ENCODE measurements at regions not wholly inside any gene's neighbourhood (a gene's known extent, or its start where the extent isn't known, plus 50 kb on each side); places are given as distances from the start of the nearest gene placed in this dataset.

DNA sequence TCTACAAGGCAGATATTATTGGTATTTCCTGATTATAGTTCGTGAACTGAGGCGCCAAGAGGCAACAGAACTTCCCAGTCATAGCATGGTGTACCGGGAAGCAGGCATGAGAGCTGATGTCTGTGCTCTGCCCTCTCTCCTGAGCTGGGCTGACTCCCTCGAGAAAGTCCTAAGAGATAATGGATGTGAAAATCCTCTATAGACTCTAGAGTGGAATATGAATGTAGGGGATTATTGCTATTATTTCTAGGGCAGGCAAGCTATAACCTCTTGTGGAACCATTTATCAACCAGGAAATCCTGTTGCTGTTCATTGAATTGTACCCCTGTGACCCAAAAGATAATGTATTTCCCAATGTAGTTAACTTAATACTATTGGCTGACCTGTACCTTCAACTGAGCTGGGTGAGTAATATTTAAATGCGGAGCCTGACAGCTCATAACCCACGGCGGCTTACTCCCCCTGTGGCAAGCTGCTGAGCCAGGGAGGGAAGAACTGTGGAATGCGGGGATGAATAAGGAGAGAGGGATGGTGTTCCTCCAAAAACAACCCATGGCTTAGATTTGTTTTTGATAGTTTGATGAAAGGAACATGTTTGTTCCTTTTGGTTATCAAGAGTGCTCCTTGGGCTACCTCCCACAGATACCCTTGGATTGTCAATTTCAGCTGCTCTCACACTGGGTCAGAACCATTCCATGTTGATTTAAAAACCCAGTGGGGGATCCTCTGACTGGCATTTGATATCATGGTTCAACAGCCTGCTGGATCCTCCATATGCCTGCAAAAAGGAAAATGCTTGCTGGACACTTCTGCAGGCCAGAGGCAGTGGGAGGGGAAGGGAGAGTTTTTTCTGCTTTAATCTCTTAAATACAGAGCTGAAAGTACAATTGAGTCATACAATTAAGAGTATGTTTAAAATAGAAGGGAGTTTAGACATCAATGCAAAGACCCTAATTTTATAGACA lies 339.0 kb upstream of the BOD1L1 start:
- H3K36me3 ChIP-seq (ENCODE audit: control insufficient read depth, insufficient read depth, low read length, severe bottlenecking) = no peaks in the 10 kb centered on the region
- no peaks in the 10 kb centered on the region for H3K27me3 ChIP-seq (replicated peaks; ENCODE audit: control insufficient read depth, insufficient read depth, low read length)
- H3K9me3 ChIP-seq (ENCODE audit: control insufficient read depth, low read length) = no peaks in the 10 kb centered on the region
- H3K4me1 ChIP-seq (ENCODE audit: control insufficient read depth, insufficient read depth, low read length) = peaks cover 9% of the 10 kb centered on the region
- H3K9ac ChIP-seq (ENCODE audit: low read length) = peak overlapping the region; percentile 19
- peak; percentile 73 for DNase-seq (ENCODE audit: low read depth)
- no peak overlapping the region for H3K4me3 ChIP-seq (ENCODE audit: low read length)

DNA sequence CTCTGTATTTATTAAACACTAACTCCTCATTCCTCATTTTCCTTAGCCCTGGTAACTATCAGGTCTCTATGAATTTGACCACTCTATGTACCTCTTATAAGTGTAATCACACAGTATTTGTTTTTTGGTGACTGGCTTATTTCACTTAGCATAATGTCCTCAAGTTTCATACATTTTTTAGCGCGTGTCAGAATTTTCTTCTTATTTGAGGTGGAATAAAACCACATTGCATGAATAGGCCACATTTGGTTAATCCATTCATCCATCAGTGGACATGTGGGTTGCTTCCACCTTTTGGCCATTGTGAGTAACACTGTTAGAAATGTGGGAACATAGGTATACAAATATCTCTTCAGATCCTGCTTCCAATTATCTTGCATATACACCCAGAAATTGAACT lies 341.2 kb upstream of the BOD1L1 start:
- no peak overlapping the region for H3K9ac ChIP-seq (ENCODE audit: low read length)
- H3K9me3 ChIP-seq (ENCODE audit: control insufficient read depth, low read length) = no peaks in the 10 kb centered on the region
- no peak for DNase-seq (ENCODE audit: low read depth)
- H3K4me3 ChIP-seq (ENCODE audit: low read length) = no peak overlapping the region
- peaks cover 9% of the 10 kb centered on the region for H3K4me1 ChIP-seq (ENCODE audit: control insufficient read depth, insufficient read depth, low read length)
- no peaks in the 10 kb centered on the region for H3K27me3 ChIP-seq (replicated peaks; ENCODE audit: control insufficient read depth, insufficient read depth, low read length)
- H3K36me3 ChIP-seq (ENCODE audit: control insufficient read depth, insufficient read depth, low read length, severe bottlenecking) = no peaks in the 10 kb centered on the region

DNA sequence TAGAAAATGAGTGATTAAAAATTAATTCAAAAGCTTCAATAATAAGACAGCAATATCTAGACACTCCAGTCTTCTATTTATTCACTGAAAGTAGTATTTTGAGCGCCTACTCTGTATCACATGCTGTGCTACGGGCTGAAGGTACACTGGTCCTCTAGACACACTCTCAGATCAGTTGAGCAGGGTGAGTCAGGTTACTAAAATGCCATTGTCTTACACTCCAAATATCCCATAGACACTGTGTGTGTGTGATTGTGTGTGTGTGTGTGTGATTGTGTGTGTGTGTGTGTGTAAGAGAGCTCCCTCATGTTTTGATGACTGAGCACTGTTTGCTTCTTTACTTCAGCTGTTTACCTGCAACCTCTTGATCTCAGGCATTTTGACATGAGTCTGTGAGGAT lies 342.8 kb upstream of the BOD1L1 start:
- Histone ChIP-seq H3K9ac (ENCODE audit: low read length) (no peak overlapping the region), H3K9me3 (ENCODE audit: control insufficient read depth, low read length) (no peaks in the 10 kb centered on the region), H3K36me3 (ENCODE audit: control insufficient read depth, insufficient read depth, low read length, severe bottlenecking) (no peaks in the 10 kb centered on the region), H3K4me1 (ENCODE audit: control insufficient read depth, insufficient read depth, low read length) (peaks cover 9% of the 10 kb centered on the region), H3K27me3 (replicated peaks; ENCODE audit: control insufficient read depth, insufficient read depth, low read length) (no peaks in the 10 kb centered on the region), H3K4me3 (ENCODE audit: low read length) (no peak overlapping the region)
- no peak for DNase-seq (ENCODE audit: low read depth)

DNA sequence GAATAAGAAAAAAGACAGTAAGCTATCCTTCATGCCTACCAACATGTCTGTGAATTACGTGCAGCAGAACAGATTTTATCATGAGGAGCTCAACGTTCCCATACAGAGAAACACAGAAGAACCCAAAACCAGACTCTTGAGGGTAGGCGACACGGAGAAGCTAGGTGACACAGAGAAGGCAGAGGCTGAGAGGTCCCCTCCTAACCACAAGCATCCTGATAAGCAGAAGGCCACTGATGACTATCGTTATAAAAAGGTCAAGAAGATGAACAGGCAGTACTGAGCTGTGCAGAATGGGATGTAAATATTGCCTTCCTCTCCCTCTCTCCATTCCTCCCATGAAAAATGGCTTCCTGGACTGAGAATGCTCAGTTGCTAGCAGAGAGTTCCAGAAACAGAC lies 350.2 kb upstream of the BOD1L1 start:
- H3K9me3 ChIP-seq (ENCODE audit: control insufficient read depth, low read length) = no peaks in the 10 kb centered on the region
- no peak overlapping the region for H3K9ac ChIP-seq (ENCODE audit: low read length)
- no peaks in the 10 kb centered on the region for H3K27me3 ChIP-seq (replicated peaks; ENCODE audit: control insufficient read depth, insufficient read depth, low read length)
- no peaks in the 10 kb centered on the region for H3K4me1 ChIP-seq (ENCODE audit: control insufficient read depth, insufficient read depth, low read length)
- H3K36me3 ChIP-seq (ENCODE audit: control insufficient read depth, insufficient read depth, low read length, severe bottlenecking) = no peaks in the 10 kb centered on the region
- no peak for DNase-seq (ENCODE audit: low read depth)
- H3K4me3 ChIP-seq (ENCODE audit: low read length) = no peak overlapping the region

GRCh38 chr4:13980317-13981310 lies 353.1 kb upstream of the BOD1L1 start:
- no peaks in the 10 kb centered on the region for H3K36me3 ChIP-seq (ENCODE audit: control insufficient read depth, insufficient read depth, low read length, severe bottlenecking)
- H3K27me3 ChIP-seq (replicated peaks; ENCODE audit: control insufficient read depth, insufficient read depth, low read length) = no peaks in the 10 kb centered on the region
- DNase-seq (ENCODE audit: low read depth) = peak; percentile 84
- H3K4me1 ChIP-seq (ENCODE audit: control insufficient read depth, insufficient read depth, low read length) = peaks cover 13% of the 10 kb centered on the region
- no peak overlapping the region for H3K4me3 ChIP-seq (ENCODE audit: low read length)
- H3K9me3 ChIP-seq (ENCODE audit: control insufficient read depth, low read length) = no peaks in the 10 kb centered on the region
- no peak overlapping the region for H3K9ac ChIP-seq (ENCODE audit: low read length)

- H3K4me1 ChIP-seq (ENCODE audit: control insufficient read depth, insufficient read depth, low read length) = peaks cover 21% of the 10 kb centered on the region
- no peak overlapping the region for H3K4me3 ChIP-seq (ENCODE audit: low read length)
- no peaks in the 10 kb centered on the region for H3K27me3 ChIP-seq (replicated peaks; ENCODE audit: control insufficient read depth, insufficient read depth, low read length)
- DNase-seq (ENCODE audit: low read depth) = no peak
- no peak overlapping the region for H3K9ac ChIP-seq (ENCODE audit: low read length)
- H3K36me3 ChIP-seq (ENCODE audit: control insufficient read depth, insufficient read depth, low read length, severe bottlenecking) = no peaks in the 10 kb centered on the region
- H3K9me3 ChIP-seq (ENCODE audit: control insufficient read depth, low read length) = no peaks in the 10 kb centered on the region
Measured at GRCh38 chr4:13981499-13981898, 354.0 kb upstream of the BOD1L1 start.

- no peaks in the 10 kb centered on the region for H3K27me3 ChIP-seq (replicated peaks; ENCODE audit: control insufficient read depth, insufficient read depth, low read length)
- DNase-seq (ENCODE audit: low read depth) = no peak
- no peak overlapping the region for H3K4me3 ChIP-seq (ENCODE audit: low read length)
- H3K9ac ChIP-seq (ENCODE audit: low read length) = no peak overlapping the region
- no peaks in the 10 kb centered on the region for H3K36me3 ChIP-seq (ENCODE audit: control insufficient read depth, insufficient read depth, low read length, severe bottlenecking)
- H3K9me3 ChIP-seq (ENCODE audit: control insufficient read depth, low read length) = no peaks in the 10 kb centered on the region
- peaks cover 26% of the 10 kb centered on the region for H3K4me1 ChIP-seq (ENCODE audit: control insufficient read depth, insufficient read depth, low read length)
Measured at GRCh38 chr4:13982010-13982409, 354.5 kb upstream of the BOD1L1 start.

DNA sequence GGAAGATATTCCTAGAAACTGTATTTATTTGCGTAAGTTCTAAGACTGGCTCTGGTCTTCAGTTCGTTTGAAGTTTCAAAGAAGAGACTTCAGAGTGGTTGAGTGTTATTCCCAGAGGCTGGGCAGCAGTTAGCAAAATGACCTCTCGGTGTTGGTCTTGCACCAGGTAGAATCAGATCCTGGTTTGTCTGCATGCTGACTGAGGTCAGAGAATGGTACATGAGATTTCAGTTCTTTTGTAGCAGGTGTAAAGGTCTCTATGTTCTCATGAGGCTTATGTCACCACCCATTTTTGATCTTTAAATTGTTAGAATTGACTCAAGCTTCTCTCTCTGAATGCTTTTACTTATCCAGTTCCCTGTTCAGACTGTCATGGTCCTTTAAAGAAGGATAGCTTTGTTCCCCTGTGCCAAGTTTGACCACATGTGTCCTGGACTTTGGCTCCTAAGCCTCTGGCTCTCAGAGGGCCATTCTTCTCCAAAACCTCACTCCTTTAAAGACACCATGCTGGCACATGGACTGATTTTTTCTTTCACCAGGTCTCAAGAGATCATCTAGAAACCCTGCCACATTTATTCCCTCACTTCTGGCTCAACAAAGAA lies 355.8 kb upstream of the BOD1L1 start:
- Histone ChIP-seq H3K9me3 (ENCODE audit: control insufficient read depth, low read length) (no peaks in the 10 kb centered on the region), H3K4me3 (ENCODE audit: low read length) (no peak overlapping the region), H3K9ac (ENCODE audit: low read length) (no peak overlapping the region), H3K4me1 (ENCODE audit: control insufficient read depth, insufficient read depth, low read length) (peaks cover 39% of the 10 kb centered on the region), H3K27me3 (replicated peaks; ENCODE audit: control insufficient read depth, insufficient read depth, low read length) (no peaks in the 10 kb centered on the region), H3K36me3 (ENCODE audit: control insufficient read depth, insufficient read depth, low read length, severe bottlenecking) (no peaks in the 10 kb centered on the region)
- no peak for DNase-seq (ENCODE audit: low read depth)

GRCh38 chr4:13984991-13985800 lies 357.7 kb upstream of the BOD1L1 start:
- Histone ChIP-seq H3K9ac (ENCODE audit: low read length) (peak overlapping the region; percentile 28), H3K36me3 (ENCODE audit: control insufficient read depth, insufficient read depth, low read length, severe bottlenecking) (no peaks in the 10 kb centered on the region), H3K9me3 (ENCODE audit: control insufficient read depth, low read length) (no peaks in the 10 kb centered on the region), H3K4me3 (ENCODE audit: low read length) (no peak overlapping the region), H3K4me1 (ENCODE audit: control insufficient read depth, insufficient read depth, low read length) (peaks cover 56% of the 10 kb centered on the region), H3K27me3 (replicated peaks; ENCODE audit: control insufficient read depth, insufficient read depth, low read length) (no peaks in the 10 kb centered on the region)
- DNase-seq (ENCODE audit: low read depth) = peak; percentile 62

DNA sequence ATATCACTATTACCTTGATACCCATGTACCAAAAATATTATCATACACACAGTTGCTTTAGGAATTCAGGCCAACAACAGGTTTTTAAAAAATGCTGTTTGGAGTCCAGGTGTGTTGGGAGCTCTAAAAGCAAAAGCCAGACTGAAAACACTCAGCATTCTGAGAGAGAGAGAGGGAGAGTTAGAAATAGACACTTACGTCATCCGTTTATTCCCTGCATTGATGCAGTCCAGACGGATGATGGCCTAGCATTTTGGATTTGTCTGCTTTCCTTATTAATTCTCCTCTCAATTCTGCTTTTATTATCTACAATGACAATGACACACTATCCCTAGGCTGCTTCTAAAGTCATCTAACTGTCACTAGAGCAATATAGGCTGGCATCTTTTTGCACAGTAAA lies 358.3 kb upstream of the BOD1L1 start:
- Histone ChIP-seq H3K27me3 (replicated peaks; ENCODE audit: control insufficient read depth, insufficient read depth, low read length) (no peaks in the 10 kb centered on the region), H3K36me3 (ENCODE audit: control insufficient read depth, insufficient read depth, low read length, severe bottlenecking) (no peaks in the 10 kb centered on the region), H3K4me1 (ENCODE audit: control insufficient read depth, insufficient read depth, low read length) (peaks cover 62% of the 10 kb centered on the region), H3K9ac (ENCODE audit: low read length) (no peak overlapping the region), H3K9me3 (ENCODE audit: control insufficient read depth, low read length) (no peaks in the 10 kb centered on the region), H3K4me3 (ENCODE audit: low read length) (no peak overlapping the region)
- no peak for DNase-seq (ENCODE audit: low read depth)
